Spinal cord (tissue), 9 donors: ENCODE measurements at regions not wholly inside any gene's neighbourhood (a gene's known extent, or its start where the extent isn't known, plus 50 kb on each side); places are given as distances from the start of the nearest gene placed in this dataset.
"Not testable (repeated sequence)": the region's sequence is repeated elsewhere in the genome, so short reads cannot be mapped to it uniquely, and the experiment has no call there.

Source experiments
- DNase-seq, 6 donors: peaks; one replicate each; pipeline versions ENCODE4 v3.0.0 to v3.0.0-alpha.2; 2013 to 2015; ENCODE audit warnings: low spot score in 6 of 6, low read depth in 4 of 6
- H3K27ac ChIP-seq: one replicate; pipeline ENCODE4 v1.5.1; 2013; ENCODE audit warnings: low read depth, low read length, control low read depth
- H3K27me3 ChIP-seq: one replicate; pipeline ENCODE4 v1.6.1; 2013; ENCODE audit warnings: low read length; ENCODE audit not compliant: control insufficient read depth, insufficient read depth
- H3K36me3 ChIP-seq: one replicate; pipeline ENCODE4 v1.6.1; 2013; ENCODE audit warnings: low read length; ENCODE audit not compliant: control insufficient read depth, insufficient read depth
- H3K4me1 ChIP-seq: one replicate; pipeline ENCODE4 v1.6.1; 2013; ENCODE audit warnings: low read length; ENCODE audit not compliant: control insufficient read depth, insufficient read depth
- H3K4me3 ChIP-seq: one replicate; pipeline ENCODE4 v1.5.1; 2013; ENCODE audit warnings: low read depth, low read length, control low read depth
- H3K9me3 ChIP-seq: one replicate; pipeline ENCODE4 v1.6.1; 2013; ENCODE audit warnings: low read length; ENCODE audit not compliant: control insufficient read depth, insufficient read depth
- WGBS: methylation state at CpG from one replicate; pipeline ENCODE4 v1.1.5; 2013; ENCODE audit warnings: missing lambda C conversion rate; ENCODE audit not compliant: insufficient coverage; 5-methylcytosine and 5-hydroxymethylcytosine counted together
- donor health status: healthy.

DNA sequence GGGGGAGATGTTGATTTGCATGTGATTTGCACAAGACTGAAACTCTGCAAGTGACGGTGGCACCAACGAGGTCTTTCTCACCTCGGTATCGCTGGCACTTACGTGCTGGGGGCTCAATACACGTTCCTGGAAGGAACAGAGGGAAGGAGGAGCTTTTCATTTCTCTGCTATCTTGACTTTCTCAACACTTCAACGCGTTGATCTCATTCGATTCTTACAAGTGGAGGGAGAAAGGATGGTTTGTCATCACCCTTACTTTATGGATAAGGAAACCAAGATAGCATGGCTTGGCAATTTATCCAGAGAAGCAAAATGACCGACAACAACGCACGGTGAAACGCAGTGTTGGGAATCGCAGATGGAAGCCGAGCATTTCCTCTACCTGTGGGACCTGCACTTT lies 87.3 kb upstream of the RFLNA start:
- H3K27ac ChIP-seq = no peak overlapping the region
- no peaks in the 10 kb centered on the region for H3K27me3 ChIP-seq
- no peak overlapping the region for H3K4me3 ChIP-seq
- 87% methylated on average over 8 of the region's 15 CpGs for WGBS
- no peak for DNase-seq
- H3K9me3 ChIP-seq = peaks cover 2% of the 10 kb centered on the region
- peaks cover 2% of the 10 kb centered on the region for H3K36me3 ChIP-seq
- H3K4me1 ChIP-seq = no peaks in the 10 kb centered on the region

- Histone ChIP-seq H3K36me3 (peaks cover 2% of the 10 kb centered on the region), H3K27me3 (no peaks in the 10 kb centered on the region), H3K4me1 (no peaks in the 10 kb centered on the region), H3K4me3 (no peak overlapping the region), H3K27ac (no peak overlapping the region), H3K9me3 (peaks cover 2% of the 10 kb centered on the region)
- DNase-seq = no peak
- WGBS = 77% methylated on average over 12 of the region's 15 CpGs
Measured at GRCh38 chr12:124208489-124208888, 86.4 kb upstream of the RFLNA start.

GRCh38 chr12:124210991-124211577 lies 83.8 kb upstream of the RFLNA start:
- 100% methylated on average over 1 of the region's 4 CpGs for WGBS
- no peaks in the 10 kb centered on the region for H3K27me3 ChIP-seq
- H3K4me1 ChIP-seq = no peaks in the 10 kb centered on the region
- H3K4me3 ChIP-seq = no peak overlapping the region
- H3K9me3 ChIP-seq = peaks cover 7% of the 10 kb centered on the region
- no peak for DNase-seq
- H3K36me3 ChIP-seq = peaks cover 2% of the 10 kb centered on the region
- no peak overlapping the region for H3K27ac ChIP-seq

DNA sequence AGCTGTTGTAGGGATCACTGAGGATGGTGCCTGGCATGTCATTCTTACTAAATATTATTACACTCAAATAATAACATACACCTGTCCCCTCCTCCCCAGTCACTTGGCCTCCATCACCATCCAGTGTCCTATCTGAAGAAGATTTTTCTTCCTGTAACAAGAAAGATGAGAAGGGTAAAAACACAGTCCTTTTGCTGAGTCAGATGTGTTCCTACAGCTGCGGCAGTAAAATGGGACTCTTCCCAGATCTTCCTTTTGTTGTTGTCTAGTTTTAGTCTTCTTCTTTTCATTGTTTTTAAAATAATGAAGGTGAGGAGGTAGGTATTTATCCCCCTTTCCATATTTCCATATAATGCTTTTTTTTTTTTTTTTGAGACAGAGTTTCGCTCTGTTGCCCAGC lies 83.1 kb upstream of the RFLNA start:
- Histone ChIP-seq H3K27me3 (no peaks in the 10 kb centered on the region), H3K9me3 (peaks cover 7% of the 10 kb centered on the region), H3K4me3 (no peak overlapping the region), H3K27ac (no peak overlapping the region), H3K4me1 (peaks cover under 1% of the 10 kb centered on the region), H3K36me3 (peaks cover 2% of the 10 kb centered on the region)
- no peak for DNase-seq
- no CpG with 5 or more reads among the region's 2 CpGs for WGBS

DNA sequence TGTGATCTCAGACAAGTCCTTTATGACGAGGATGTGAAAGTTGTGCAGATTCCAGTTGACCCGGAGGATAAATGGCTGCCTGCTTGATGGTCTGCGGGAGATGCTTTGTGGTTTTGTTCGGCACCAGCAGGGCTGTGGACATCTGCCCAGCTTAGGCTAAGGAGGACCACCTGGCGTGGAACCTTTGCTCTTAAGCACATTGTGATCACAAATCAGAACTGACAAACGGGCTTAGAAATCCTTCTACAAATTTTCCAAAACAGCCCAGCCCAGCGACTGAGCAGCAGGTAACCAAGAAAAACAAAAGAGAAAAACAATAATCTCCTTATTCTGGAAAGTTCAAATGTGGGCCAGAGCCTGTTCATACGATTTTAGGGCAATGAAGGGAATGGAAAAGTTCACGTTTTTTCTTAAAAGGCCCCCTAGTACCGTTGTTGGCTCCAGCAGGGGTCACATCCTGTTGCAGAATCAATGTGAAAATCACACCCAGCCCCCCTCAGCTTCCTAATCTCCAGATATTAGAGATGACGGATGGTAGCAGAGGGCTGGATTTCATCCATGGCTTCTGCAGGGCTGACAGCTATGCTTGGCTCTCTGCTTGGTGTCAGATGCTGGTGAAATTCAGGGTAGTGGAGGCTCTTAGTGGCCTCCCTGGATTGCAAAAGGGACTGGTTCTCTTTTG lies 81.1 kb upstream of the RFLNA start:
- Histone ChIP-seq H3K4me3 (no peak overlapping the region), H3K36me3 (no peaks in the 10 kb centered on the region), H3K4me1 (peaks cover 12% of the 10 kb centered on the region), H3K27me3 (no peaks in the 10 kb centered on the region), H3K27ac (peak overlapping the region; percentile 73), H3K9me3 (peaks cover 7% of the 10 kb centered on the region)
- DNase-seq = peak in 1 of 6 donors; percentile 82
- 40% methylated on average over 9 of the region's 11 CpGs for WGBS

DNA sequence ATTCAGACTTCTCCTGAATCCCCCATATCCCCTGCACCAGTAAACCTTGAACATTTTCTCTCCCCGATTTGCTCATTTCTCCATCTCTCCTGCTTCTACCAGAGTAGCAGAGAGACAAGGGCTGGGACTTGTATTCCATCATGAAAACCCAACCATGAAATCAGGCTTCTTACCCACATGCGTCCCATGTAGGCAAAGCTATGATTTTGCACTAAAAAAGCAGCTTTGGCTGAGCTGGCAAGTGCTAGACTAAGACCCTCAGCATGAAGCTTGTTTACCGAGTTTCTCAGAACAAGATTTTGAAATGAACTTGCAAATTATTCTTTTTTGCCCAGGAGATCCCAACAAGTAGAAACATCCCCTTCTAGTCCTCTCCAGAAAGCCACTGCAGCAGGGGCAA lies 80.3 kb upstream of the RFLNA start:
- Histone ChIP-seq H3K4me1 (peaks cover 12% of the 10 kb centered on the region), H3K36me3 (no peaks in the 10 kb centered on the region), H3K27ac (peak overlapping the region; percentile 73), H3K4me3 (no peak overlapping the region), H3K9me3 (peaks cover 7% of the 10 kb centered on the region), H3K27me3 (no peaks in the 10 kb centered on the region)
- no peak for DNase-seq
- 100% methylated on average over 3 of the region's 3 CpGs for WGBS

GRCh38 chr12:124216966-124217365 lies 77.9 kb upstream of the RFLNA start:
- Histone ChIP-seq H3K27me3 (no peaks in the 10 kb centered on the region), H3K27ac (no peak overlapping the region), H3K4me1 (peaks cover 12% of the 10 kb centered on the region), H3K4me3 (no peak overlapping the region), H3K36me3 (no peaks in the 10 kb centered on the region), H3K9me3 (peaks cover 5% of the 10 kb centered on the region)
- 43% methylated on average over 7 of the region's 10 CpGs for WGBS
- no peak for DNase-seq

DNA sequence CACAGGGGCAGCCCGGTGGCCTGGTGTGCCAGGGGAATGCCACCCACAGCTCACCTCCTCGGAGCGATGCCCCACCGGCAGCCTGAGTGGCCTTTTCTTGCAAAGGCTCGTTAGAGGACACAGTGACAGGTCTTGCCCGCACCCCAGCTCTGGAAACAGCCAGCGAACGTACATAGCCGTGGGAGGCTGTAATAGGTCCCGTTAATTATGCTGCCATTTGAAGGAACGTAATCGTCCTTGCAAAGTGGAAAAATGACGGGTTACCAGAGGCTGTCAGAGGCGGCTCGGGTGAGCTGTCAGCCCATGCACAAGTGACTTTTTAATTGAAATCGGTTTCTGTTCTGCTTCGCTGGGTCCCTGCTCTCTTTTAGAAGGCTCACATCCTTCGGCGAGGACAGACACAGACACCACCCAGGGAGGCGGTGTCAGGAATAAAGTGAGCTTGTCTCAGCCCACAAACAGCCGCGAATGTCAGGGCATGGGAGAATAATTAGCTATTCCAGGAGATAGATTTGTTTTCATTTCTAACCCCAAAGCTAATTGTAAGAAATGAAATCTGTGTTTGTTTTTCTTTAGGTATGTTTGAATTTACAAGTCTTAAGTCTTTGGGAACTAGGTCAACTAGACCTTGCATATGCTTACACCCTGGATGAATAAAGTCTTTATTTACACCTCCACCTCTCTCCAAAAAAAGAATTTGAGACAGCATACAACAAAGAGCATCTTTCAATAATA lies 77.2 kb upstream of the RFLNA start:
- Histone ChIP-seq H3K27ac (no peak overlapping the region), H3K27me3 (no peaks in the 10 kb centered on the region), H3K36me3 (no peaks in the 10 kb centered on the region), H3K4me1 (peaks cover 12% of the 10 kb centered on the region), H3K9me3 (peaks cover 5% of the 10 kb centered on the region), H3K4me3 (peak overlapping the region; percentile 24)
- WGBS = 6% methylated on average over 18 of the region's 22 CpGs
- DNase-seq = peak in 3 of 6 donors; percentile 27 to 87 (median 54)

- DNase-seq = peak in 1 of 6 donors; percentile 8
- no peaks in the 10 kb centered on the region for H3K36me3 ChIP-seq
- no peak overlapping the region for H3K4me3 ChIP-seq
- H3K9me3 ChIP-seq = peaks cover 5% of the 10 kb centered on the region
- H3K27me3 ChIP-seq = no peaks in the 10 kb centered on the region
- no CpG with 5 or more reads among the region's 1 CpG for WGBS
- H3K27ac ChIP-seq = no peak overlapping the region
- peaks cover 12% of the 10 kb centered on the region for H3K4me1 ChIP-seq
Measured at GRCh38 chr12:124218243-124218560, 76.7 kb upstream of the RFLNA start.

GRCh38 chr12:124218650-124219049 lies 76.2 kb upstream of the RFLNA start:
- not testable (repeated sequence) for H3K36me3 ChIP-seq, H3K9me3 ChIP-seq, H3K27me3 ChIP-seq, H3K27ac ChIP-seq, DNase-seq, H3K4me3 ChIP-seq
- H3K4me1 ChIP-seq = peaks cover 12% of the 10 kb centered on the region
- 75% methylated on average over 1 of the region's 3 CpGs for WGBS
